ENCODE measurements at regions not wholly inside any gene's neighbourhood (a gene's known extent, or its start where the extent isn't known, plus 50 kb on each side); places are given as distances from the start of the nearest gene placed in this dataset.

GRCh38 chr2:217694291-217694690, 308.5 kb downstream of the TNS1 start:
- Histone ChIP-seq H3K4me1 (ENCODE audit: control insufficient read depth in 2 of 2, insufficient read depth in 2 of 2, low read length in 2 of 2) (no peaks in the 10 kb centered on the region), H3K79me2 (ENCODE audit: control insufficient read depth, insufficient read depth, low read length) (no peaks in the 10 kb centered on the region), H3K36me3 (replicated peaks in 1 of 2; ENCODE audit: control extremely low read depth in 1 of 2, control insufficient read depth in 1 of 2, extremely low read depth in 1 of 2, insufficient read depth in 2 of 2, low read length in 1 of 2) (no peaks in the 10 kb centered on the region), H3K27ac (ENCODE audit: low read length in 2 of 2) (no peak overlapping the region), H3K4me2 (replicated peaks; ENCODE audit: low read depth, low read length, poor library complexity, severe bottlenecking) (no peak overlapping the region), H3K9me3 (ENCODE audit: control extremely low read depth in 1 of 3, control insufficient read depth in 2 of 3, insufficient read depth in 1 of 3, low read length in 2 of 3) (no peaks in the 10 kb centered on the region), H3K9ac (ENCODE audit: low read length) (no peak overlapping the region), H2AFZ (ENCODE audit: insufficient read depth, low read depth, low read length, poor library complexity, severe bottlenecking) (no peak overlapping the region), H3K4me3 (ENCODE audit: control extremely low read depth in 1 of 5, extremely low read depth in 1 of 5, insufficient read depth in 1 of 5, low read depth in 2 of 5, low read length in 4 of 5) (no peak overlapping the region), H3K27me3 (replicated peaks in 1 of 4; ENCODE audit: control extremely low read depth in 1 of 4, control insufficient read depth in 3 of 4, insufficient read depth in 4 of 4, low read length in 3 of 4) (peaks cover 0 to 2% (median 0%) of the 10 kb centered on the region in 4 experiments), H4K20me1 (ENCODE audit: control insufficient read depth, insufficient read depth, low read length, poor library complexity, severe bottlenecking) (no peaks in the 10 kb centered on the region)
- no peak for TF ChIP-seq CTCF (IDR thresholded peaks at IDR 0.05)
- no peak for TF ChIP-seq EZH2 (IDR thresholded peaks at IDR 0.05; ENCODE audit: borderline replicate concordance, insufficient read depth, low read depth, low read length, poor library complexity, severe bottlenecking)
- H3K4me1 Mint-ChIP-seq, result no peaks in the 10 kb centered on the region
- peaks cover 6% of the 10 kb centered on the region for H3K27me3 Mint-ChIP-seq
- no peak overlapping the region for H3K4me3 Mint-ChIP-seq
- intact Hi-C loops (cut with micrococcal nuclease), result no loop called here
- no CpG with 5 or more reads among the region's 1 CpG for WGBS (ENCODE audit: insufficient coverage)
- ATAC-seq (ENCODE audit: low read depth), result no peak
- ChIA-PET CTCF (no interaction called here), POLR2A (no interaction called here)
- no peak for DNase-seq
- H3K9me3 Mint-ChIP-seq (ENCODE audit: insufficient read depth), result no peaks in the 10 kb centered on the region
- H3K27ac Mint-ChIP-seq, result no peak overlapping the region

GRCh38 chr2:217693363-217693762, 309.4 kb downstream of the TNS1 start:
- no peaks in the 10 kb centered on the region for H4K20me1 ChIP-seq (ENCODE audit: control insufficient read depth, insufficient read depth, low read length, poor library complexity, severe bottlenecking)
- intact Hi-C loops (cut with micrococcal nuclease), result no loop called here
- H3K4me1 Mint-ChIP-seq, result no peaks in the 10 kb centered on the region

More at GRCh38 chr2:217693363-217693762, 309.4 kb downstream of the TNS1 start:
- no peak overlapping the region for H3K4me3 ChIP-seq (ENCODE audit: control extremely low read depth in 1 of 5, extremely low read depth in 1 of 5, insufficient read depth in 1 of 5, low read depth in 2 of 5, low read length in 4 of 5)
- peaks cover 9% of the 10 kb centered on the region for H3K27me3 Mint-ChIP-seq
- WGBS (ENCODE audit: insufficient coverage), result no CpG with 5 or more reads among the region's 1 CpG
- no peaks in the 10 kb centered on the region for H3K4me1 ChIP-seq (ENCODE audit: control insufficient read depth in 2 of 2, insufficient read depth in 2 of 2, low read length in 2 of 2)
- no peak overlapping the region for H3K27ac ChIP-seq (ENCODE audit: low read length in 2 of 2)
- no peaks in the 10 kb centered on the region for H3K79me2 ChIP-seq (ENCODE audit: control insufficient read depth, insufficient read depth, low read length)
- H3K9ac ChIP-seq (ENCODE audit: low read length), result no peak overlapping the region
- no peak overlapping the region for H3K4me3 Mint-ChIP-seq
- no peak overlapping the region for H3K27ac Mint-ChIP-seq
- no peak overlapping the region for H3K4me2 ChIP-seq (replicated peaks; ENCODE audit: low read depth, low read length, poor library complexity, severe bottlenecking)
- POLR2A ChIA-PET, result no interaction called here
- no peaks in the 10 kb centered on the region for H3K36me3 ChIP-seq (replicated peaks in 1 of 2; ENCODE audit: control extremely low read depth in 1 of 2, control insufficient read depth in 1 of 2, extremely low read depth in 1 of 2, insufficient read depth in 2 of 2, low read length in 1 of 2)
- ATAC-seq (ENCODE audit: low read depth), result no peak
- no peaks in the 10 kb centered on the region for H3K9me3 Mint-ChIP-seq (ENCODE audit: insufficient read depth)
- peaks cover 0 to 2% (median 0%) of the 10 kb centered on the region in 4 experiments for H3K27me3 ChIP-seq (replicated peaks in 1 of 4; ENCODE audit: control extremely low read depth in 1 of 4, control insufficient read depth in 3 of 4, insufficient read depth in 4 of 4, low read length in 3 of 4)
- CTCF ChIA-PET, result no interaction called here
- no peak overlapping the region for H2AFZ ChIP-seq (ENCODE audit: insufficient read depth, low read depth, low read length, poor library complexity, severe bottlenecking)
- TF ChIP-seq CTCF (IDR thresholded peaks at IDR 0.05), result no peak
- no peak for TF ChIP-seq EZH2 (IDR thresholded peaks at IDR 0.05; ENCODE audit: borderline replicate concordance, insufficient read depth, low read depth, low read length, poor library complexity, severe bottlenecking)
- DNase-seq, result no peak
- no peaks in the 10 kb centered on the region for H3K9me3 ChIP-seq (ENCODE audit: control extremely low read depth in 1 of 3, control insufficient read depth in 2 of 3, insufficient read depth in 1 of 3, low read length in 2 of 3)
